H1 (cell line): ENCODE measurements at regions not wholly inside any gene's neighbourhood (a gene's known extent, or its start where the extent isn't known, plus 50 kb on each side); places are given as distances from the start of the nearest gene placed in this dataset.

Source experiments
- CTCF ChIA-PET: fragments of 300-600 bp; sonication (Branson Sonifier 250); formaldehyde crosslinking; loops from one replicate; lab custom pipeline; 2021; ENCODE audit not compliant: partially characterized antibody; lab: Charles Lee
- POLR2A ChIA-PET: fragments of 300-600 bp; sonication (Branson Sonifier 250); formaldehyde crosslinking; loops from one replicate; lab custom pipeline; 2021; ENCODE audit warnings: inconsistent platforms; ENCODE audit not compliant: partially characterized antibody; lab: Charles Lee
- DNase-seq, 2 experiments: peaks; one replicate each; pipeline versions ENCODE4 v3.0.0 to v3.0.0-alpha.2; 2010 to 2022; ENCODE audit warnings: low spot score in 2 of 2, low read depth in 1 of 2, mixed read lengths in 1 of 2
- FAIRE-seq: peaks from 2 replicates; lab custom pipeline; 2011; peaks lifted over from hg19 to GRCh38; lab: Jason Lieb, UNC
- H2AFZ ChIP-seq: 2 replicates; pipeline ENCODE4 v1.8.1; 2012; ENCODE audit warnings: low read length, inconsistent platforms
- H2AK5ac ChIP-seq: 2 replicates; pipeline ENCODE4 v1.6.1; 2013; ENCODE audit warnings: low read depth, low read length
- H2BK120ac ChIP-seq: replicated peaks from 2 replicates; pipeline ENCODE3; 2013; ENCODE audit warnings: low read depth, low read length, inconsistent platforms
- H2BK12ac ChIP-seq: 2 replicates; pipeline ENCODE4 v1.6.1; 2013; ENCODE audit warnings: low read depth, low read length
- H2BK15ac ChIP-seq: 2 replicates; pipeline ENCODE4 v1.6.1; 2013; ENCODE audit warnings: low read length
- H2BK20ac ChIP-seq: 2 replicates; pipeline ENCODE4 v1.6.1; 2013; ENCODE audit warnings: low read length
- H2BK5ac ChIP-seq: 2 replicates; pipeline ENCODE4 v1.6.1; 2013; ENCODE audit warnings: low read depth, low read length
- H3K14ac ChIP-seq: 2 replicates; pipeline ENCODE4 v1.6.1; 2013; ENCODE audit warnings: inconsistent platforms; ENCODE audit not compliant: insufficient read length
- H3K18ac ChIP-seq: 2 replicates; pipeline ENCODE4 v1.6.1; 2013; ENCODE audit warnings: low read length; ENCODE audit errors: extremely low read depth
- H3K23ac ChIP-seq: 2 replicates; pipeline ENCODE4 v1.6.1; 2013; ENCODE audit warnings: inconsistent platforms; ENCODE audit not compliant: insufficient read length
- H3K23me2 ChIP-seq: 2 replicates; pipeline ENCODE4 v1.6.1; 2013; ENCODE audit warnings: low read depth, low read length
- H3K27ac ChIP-seq: 2 replicates; pipeline ENCODE4 v1.6.1; 2011; ENCODE audit warnings: low read depth, low read length, inconsistent platforms
- H3K27me3 ChIP-seq, 4 experiments: replicated peaks in 1 of 4; 1 replicate in 1 of 4; 2 replicates in 3 of 4; pipeline versions ENCODE4 v1.6.1 to v1.8.1; 2011 to 2013; ENCODE audit warnings: low read length in 3 of 4, mild to moderate bottlenecking in 3 of 4, inconsistent platforms in 2 of 4, mixed read lengths in 2 of 4, moderate library complexity in 1 of 4; ENCODE audit not compliant: control insufficient read depth in 3 of 4, insufficient read depth in 3 of 4; ENCODE audit errors: extremely low read depth in 1 of 4
- H3K36me3 ChIP-seq, 4 experiments: 2 replicates each; pipeline versions ENCODE4 v1.6.1 to v1.8.1; 2011 to 2013; ENCODE audit warnings: mild to moderate bottlenecking in 4 of 4, low read length in 3 of 4, moderate library complexity in 2 of 4, control low read depth in 1 of 4, inconsistent platforms in 1 of 4; ENCODE audit not compliant: insufficient read depth in 4 of 4, control insufficient read depth in 2 of 4
- H3K4ac ChIP-seq: replicated peaks from 2 replicates; pipeline ENCODE3; 2013; ENCODE audit warnings: low read length, low read depth, mixed read lengths, inconsistent platforms; ENCODE audit not compliant: insufficient read length
- H3K4me1 ChIP-seq, 4 experiments: replicated peaks in 1 of 4; 1 replicate in 1 of 4; 2 replicates in 3 of 4; pipeline versions ENCODE4 v1.6.1 to v1.8.1; 2011 to 2013; ENCODE audit warnings: low read length in 3 of 4, inconsistent platforms in 2 of 4, mixed read lengths in 1 of 4; ENCODE audit not compliant: insufficient read depth in 4 of 4, control insufficient read depth in 3 of 4
- H3K4me2 ChIP-seq, 2 experiments: 2 replicates each; pipeline versions ENCODE4 v1.6.1 to v1.8.1; 2011 to 2013; ENCODE audit warnings: low read depth in 2 of 2, low read length in 2 of 2, control low read depth in 1 of 2, inconsistent platforms in 1 of 2, mild to moderate bottlenecking in 1 of 2; ENCODE audit not compliant: insufficient read depth in 1 of 2
- H3K4me3 ChIP-seq, 4 experiments: fragments of 200-600, 300-600 bp in 1 of 4; sonication (generic), shearing (Covaris generic), sonication (Bioruptor Twin) in 1 of 4; 2 replicates each; pipeline versions ENCODE4 v1.5.1 to v1.8.1; 2011 to 2016; ENCODE audit warnings: low read length in 4 of 4, low read depth in 3 of 4, control low read depth in 2 of 4, inconsistent platforms in 2 of 4, mild to moderate bottlenecking in 2 of 4, mixed read lengths in 1 of 4, moderate library complexity in 1 of 4; ENCODE audit not compliant: insufficient read depth in 2 of 4; ENCODE audit errors: extremely low read depth in 1 of 4
- H3K56ac ChIP-seq: replicated peaks from 2 replicates; pipeline ENCODE3; 2013; ENCODE audit warnings: low read depth, mild to moderate bottlenecking, mixed read lengths, low read length, inconsistent platforms; ENCODE audit not compliant: insufficient read length
- H3K79me1 ChIP-seq: 2 replicates; pipeline ENCODE4 v1.6.1; 2013; ENCODE audit warnings: low read depth, low read length, control low read depth
- H3K79me2 ChIP-seq, 2 experiments: 2 replicates each; pipeline versions ENCODE4 v1.6.1 to v1.8.1; 2012 to 2013; ENCODE audit warnings: low read length in 2 of 2, mild to moderate bottlenecking in 2 of 2, inconsistent platforms in 1 of 2; ENCODE audit not compliant: insufficient read depth in 2 of 2, control insufficient read depth in 1 of 2
- H3K9ac ChIP-seq, 4 experiments: replicated peaks in 1 of 4; 1 replicate in 1 of 4; 2 replicates in 3 of 4; pipeline versions ENCODE4 v1.6.1 to v1.8.1; 2011 to 2013; ENCODE audit warnings: low read depth in 3 of 4, low read length in 3 of 4, control low read depth in 2 of 4, mild to moderate bottlenecking in 2 of 4, moderate library complexity in 2 of 4, inconsistent platforms in 1 of 4; ENCODE audit errors: extremely low read depth in 1 of 4
- H3K9me3 ChIP-seq, 2 experiments: 2 replicates each; pipeline versions ENCODE4 v1.6.1 to v1.8.1; 2012 to 2013; ENCODE audit warnings: mild to moderate bottlenecking in 2 of 2, moderate library complexity in 2 of 2, control low read depth in 1 of 2, inconsistent platforms in 1 of 2, low read depth in 1 of 2, low read length in 1 of 2, mixed read lengths in 1 of 2; ENCODE audit not compliant: insufficient read depth in 2 of 2
- H4K20me1 ChIP-seq, 2 experiments: replicated peaks in 1 of 2; 2 replicates each; pipeline versions ENCODE3 to v1.8.1; 2011 to 2013; ENCODE audit warnings: inconsistent platforms in 2 of 2, low read length in 2 of 2, mild to moderate bottlenecking in 1 of 2; ENCODE audit not compliant: insufficient read depth in 2 of 2, control insufficient read depth in 1 of 2
- H4K5ac ChIP-seq: 2 replicates; pipeline ENCODE4 v1.6.1; 2013; ENCODE audit warnings: low read length, low read depth, mixed read lengths, inconsistent platforms; ENCODE audit not compliant: insufficient read length
- H4K8ac ChIP-seq: 2 replicates; pipeline ENCODE4 v1.8.0; 2013; ENCODE audit warnings: mild to moderate bottlenecking, moderate library complexity, low read length, inconsistent platforms; ENCODE audit not compliant: insufficient read depth; ENCODE audit errors: extremely low read depth
- H4K91ac ChIP-seq: replicated peaks from 2 replicates; pipeline ENCODE3; 2013; ENCODE audit warnings: low read length, mixed read lengths, inconsistent platforms; ENCODE audit not compliant: insufficient read length
- BACH1 ChIP-seq: IDR thresholded peaks from 2 replicates; pipeline ENCODE4 v1.6.1; 2012; ENCODE audit warnings: low read length, improper control_type of control experiment
- BCL11A ChIP-seq, 2 experiments: IDR thresholded peaks; one replicate each; pipeline ENCODE4 v1.6.1; 2011; ENCODE audit warnings: low read depth in 2 of 2, low read length in 2 of 2, mild to moderate bottlenecking in 2 of 2
- CHD1 ChIP-seq: IDR thresholded peaks from 2 replicates; pipeline ENCODE4 v1.6.1; 2012; ENCODE audit warnings: low read depth, low read length, improper control_type of control experiment
- EGR1 ChIP-seq: IDR thresholded peaks from 2 replicates; pipeline ENCODE4 v1.6.1; 2011; ENCODE audit warnings: low read depth, low read length, borderline replicate concordance
- FOSL1 ChIP-seq: IDR thresholded peaks from 2 replicates; pipeline ENCODE4 v1.6.1; 2011; ENCODE audit warnings: mild to moderate bottlenecking, low read depth, low read length, moderate library complexity; ENCODE audit not compliant: insufficient read depth
- HDAC2 ChIP-seq, 2 experiments: fragments of 300-600 bp in 1 of 2; sonication (generic) in 1 of 2; IDR thresholded peaks; 2 replicates each; pipeline ENCODE4 v1.6.1; 2011 to 2012; ENCODE audit warnings: low read depth in 2 of 2, low read length in 2 of 2, mild to moderate bottlenecking in 2 of 2, moderate library complexity in 2 of 2, borderline replicate concordance in 1 of 2, inconsistent platforms in 1 of 2
- JUND ChIP-seq: IDR thresholded peaks from 2 replicates; pipeline ENCODE4 v1.6.1; 2011; ENCODE audit warnings: mild to moderate bottlenecking, improper control_type of control experiment, low read length
- NRF1 ChIP-seq: IDR thresholded peaks from 2 replicates; pipeline ENCODE4 v1.6.1; 2011; ENCODE audit warnings: mild to moderate bottlenecking, low read depth, low read length, improper control_type of control experiment
- POLR2AphosphoS5 ChIP-seq: IDR thresholded peaks from 2 replicates; pipeline ENCODE4 v1.6.1; 2011; ENCODE audit warnings: low read depth, low read length
- RAD21 ChIP-seq, 2 experiments: IDR thresholded peaks in 1 of 2; conservative IDR thresholded peaks in 1 of 2; 2 replicates each; pipeline ENCODE4 v1.6.1; 2011; ENCODE audit warnings: low read depth in 2 of 2, low read length in 2 of 2, improper control_type of control experiment in 1 of 2, inconsistent platforms in 1 of 2, mild to moderate bottlenecking in 1 of 2, moderate library complexity in 1 of 2
- SIN3A ChIP-seq, 2 experiments: IDR thresholded peaks in 1 of 2; conservative IDR thresholded peaks in 1 of 2; 2 replicates each; pipeline ENCODE4 v1.6.1; 2011 to 2012; ENCODE audit warnings: low read length in 2 of 2, improper control_type of control experiment in 1 of 2, low read depth in 1 of 2, mild to moderate bottlenecking in 1 of 2
- SIRT6 ChIP-seq: IDR thresholded peaks from one replicate; pipeline ENCODE4 v1.7.1; 2012; ENCODE audit warnings: low read length, inconsistent platforms
- SP2 ChIP-seq: IDR thresholded peaks from 2 replicates; pipeline ENCODE4 v1.6.1; 2012; ENCODE audit warnings: mild to moderate bottlenecking, low read length, inconsistent platforms
- SRF ChIP-seq: IDR thresholded peaks from 2 replicates; pipeline ENCODE4 v1.6.1; 2011; ENCODE audit warnings: mild to moderate bottlenecking, low read depth, low read length, moderate library complexity
- SUZ12 ChIP-seq: fragments of 200-600 bp; sonication (generic); IDR thresholded peaks from 2 replicates; pipeline ENCODE4 v1.6.1; 2012; ENCODE audit warnings: mild to moderate bottlenecking, inconsistent platforms, low read length, moderate library complexity, mixed read lengths
- WGBS, 2 experiments: shearing (Covaris generic) in 1 of 2; methylation state at CpG; one replicate each; pipeline versions ENCODE4 v1.1.6 to v1.1.7; 2013 to 2015; ENCODE audit warnings: low lambda C conversion rate in 2 of 2, mixed read lengths in 2 of 2, inconsistent platforms in 1 of 2, low coverage in 1 of 2, missing lambda C conversion rate in 1 of 2; ENCODE audit not compliant: insufficient replicate concordance in 2 of 2, insufficient coverage in 1 of 2, insufficient read length in 1 of 2; ENCODE audit errors: extremely low coverage in 1 of 2, missing lambda C conversion rate in 1 of 2; 5-methylcytosine and 5-hydroxymethylcytosine counted together

GRCh38 chr12:4206470-4206869 is 67.1 kb upstream of the CCND2 start:
- 0 out of 2 replicates have a peak overlapping the region, but pooled peaks have one; percentile 4 for H2BK20ac ChIP-seq
- H4K5ac ChIP-seq, result no peak overlapping the region
- FAIRE-seq, result no peak
- no peak overlapping the region for H3K4me2 ChIP-seq
- no peak overlapping the region for H2AFZ ChIP-seq
- H2BK5ac ChIP-seq, result no peak overlapping the region; the same call in 1 of the 2 replicates
- 0 out of 2 replicates have a peak overlapping the region, but pooled peaks have one; percentile 36 for H3K18ac ChIP-seq
- no peak for DNase-seq
- H4K20me1 ChIP-seq, result no peaks in the 10 kb centered on the region
- no peak overlapping the region for H2BK15ac ChIP-seq
- ChIA-PET POLR2A (no interaction called here), CTCF (interaction anchor here (1.6 kb wide), 1 partner anchor 9 kb away, joined by 4 read pairs; no protein-coding TSS in a partner anchor)
- peak overlapping the region; percentile 72; the same call in 1 of the 2 replicates for H2BK12ac ChIP-seq
- H3K14ac ChIP-seq, result no peak overlapping the region
- no peaks in the 10 kb centered on the region for H3K9me3 ChIP-seq
- no peak overlapping the region for H3K27ac ChIP-seq
- WGBS, 2 experiments, result 85% methylated on average over 8 of the region's 9 CpGs; no CpG with 5 or more reads in 1 of the 2 experiments
- H2BK120ac ChIP-seq, result no peak overlapping the region
- no peak overlapping the region for H3K4me3 ChIP-seq
- no peak overlapping the region for H3K9ac ChIP-seq
- H3K56ac ChIP-seq, result no peak overlapping the region
- H3K23ac ChIP-seq, result no peak overlapping the region
- H3K4me1 ChIP-seq, result peaks cover 2 to 28% (median 21%) of the 10 kb centered on the region in 4 experiments; a peak in 6 of 7 replicates
- no peaks in the 10 kb centered on the region for H3K79me2 ChIP-seq
- H2AK5ac ChIP-seq, result peak overlapping the region; percentile 79; the same call in 1 of the 2 replicates
- H4K91ac ChIP-seq, result peak overlapping the region; percentile 49
- no peaks in the 10 kb centered on the region for H3K36me3 ChIP-seq
- no peaks in the 10 kb centered on the region for H3K23me2 ChIP-seq
- peak overlapping the region; percentile 79 for H3K4ac ChIP-seq
- no peaks in the 10 kb centered on the region for H3K27me3 ChIP-seq
- no peaks in the 10 kb centered on the region for H3K79me1 ChIP-seq
- H4K8ac ChIP-seq, result peak overlapping the region; percentile 73; the same call in 1 of the 2 replicates
- TF ChIP-seq BCL11A (IDR thresholded peaks at IDR 0.05; ENCODE audit: low read depth in 2 of 2, low read length in 2 of 2), result no peak
- TF ChIP-seq CHD1, result no peak
- TF ChIP-seq SUZ12, result no peak
- TF ChIP-seq SP2, result no peak
- no peak for TF ChIP-seq JUND
- no peak for TF ChIP-seq NRF1
- no peak for TF ChIP-seq BACH1
- no peak for TF ChIP-seq POLR2AphosphoS5
- no peak for TF ChIP-seq FOSL1
- TF ChIP-seq SIRT6, result no peak
- TF ChIP-seq RAD21 (IDR thresholded peaks at IDR 0.05 in 1 of 2, conservative IDR thresholded peaks at IDR 0.05 in 1 of 2; ENCODE audit: low read depth in 2 of 2, low read length in 2 of 2), result no peak
- no peak for TF ChIP-seq EGR1
- no peak for TF ChIP-seq SIN3A (conservative IDR thresholded peaks at IDR 0.05 in 1 of 2, IDR thresholded peaks at IDR 0.05 in 1 of 2; ENCODE audit: low read depth in 1 of 2, low read length in 2 of 2)
- no peak for TF ChIP-seq HDAC2 (IDR thresholded peaks at IDR 0.05; ENCODE audit: borderline replicate concordance in 1 of 2, low read depth in 2 of 2, low read length in 2 of 2)
- no peak for TF ChIP-seq SRF
